ENCODE measurements at regions not wholly inside any gene's neighbourhood (a gene's known extent, or its start where the extent isn't known, plus 50 kb on each side); places are given as distances from the start of the nearest gene placed in this dataset.

- TF ChIP-seq CTCF (IDR thresholded peaks at IDR 0.05; ENCODE audit: low read depth, low read length, poor library complexity, severe bottlenecking) (no peak), EZH2phosphoT487 (IDR thresholded peaks at IDR 0.05; ENCODE audit: borderline replicate concordance, low read length) (no peak)
These were observed 434.2 kb upstream of the PRR20A start for GRCh38 chr13:56706485-56706884.
